ENCODE measurements at regions not wholly inside any gene's neighbourhood (a gene's known extent, or its start where the extent isn't known, plus 50 kb on each side); places are given as distances from the start of the nearest gene placed in this dataset.
"Not testable (repeated sequence)": the region's sequence is repeated elsewhere in the genome, so short reads cannot be mapped to it uniquely, and the experiment has no call there.

DNA sequence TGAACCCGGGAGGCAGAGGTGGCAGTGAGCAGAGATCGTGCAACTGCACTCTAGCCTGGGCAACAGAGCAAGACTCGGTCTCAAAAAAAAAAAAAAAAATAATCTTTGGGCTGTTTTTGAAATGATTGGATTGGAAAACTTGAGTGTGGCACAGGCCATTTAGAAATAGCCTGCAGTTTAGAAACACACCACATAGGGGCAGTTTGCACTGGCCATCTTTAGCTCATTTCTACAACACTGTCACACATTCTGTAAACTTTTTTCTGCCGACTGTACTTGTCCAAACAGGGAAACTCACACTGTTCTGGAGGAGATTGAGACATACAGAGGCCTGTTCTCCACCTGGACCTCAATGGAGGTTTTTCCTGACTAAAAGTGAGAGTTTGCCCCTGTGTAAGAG is 546.3 kb downstream of the RPIA start:
- H3K27me3 ChIP-seq (ENCODE audit: control insufficient read depth, insufficient read depth, low read length); H3K4me3 ChIP-seq (ENCODE audit: low read length); H3K27ac ChIP-seq (ENCODE audit: low read depth, low read length); H3K9ac ChIP-seq (ENCODE audit: low read length); H3K36me3 ChIP-seq (ENCODE audit: control insufficient read depth, insufficient read depth, low read length); H3K4me1 ChIP-seq (ENCODE audit: control insufficient read depth, insufficient read depth, low read length): not testable (repeated sequence)

GRCh38 chr2:89243114-89243700 is 551.7 kb downstream of the RPIA start:
- H3K27ac ChIP-seq (ENCODE audit: low read depth, low read length); H3K36me3 ChIP-seq (ENCODE audit: control insufficient read depth, insufficient read depth, low read length); H3K4me3 ChIP-seq (ENCODE audit: low read length); H3K4me1 ChIP-seq (ENCODE audit: control insufficient read depth, insufficient read depth, low read length); H3K9ac ChIP-seq (ENCODE audit: low read length); H3K27me3 ChIP-seq (ENCODE audit: control insufficient read depth, insufficient read depth, low read length): not testable (repeated sequence)

DNA sequence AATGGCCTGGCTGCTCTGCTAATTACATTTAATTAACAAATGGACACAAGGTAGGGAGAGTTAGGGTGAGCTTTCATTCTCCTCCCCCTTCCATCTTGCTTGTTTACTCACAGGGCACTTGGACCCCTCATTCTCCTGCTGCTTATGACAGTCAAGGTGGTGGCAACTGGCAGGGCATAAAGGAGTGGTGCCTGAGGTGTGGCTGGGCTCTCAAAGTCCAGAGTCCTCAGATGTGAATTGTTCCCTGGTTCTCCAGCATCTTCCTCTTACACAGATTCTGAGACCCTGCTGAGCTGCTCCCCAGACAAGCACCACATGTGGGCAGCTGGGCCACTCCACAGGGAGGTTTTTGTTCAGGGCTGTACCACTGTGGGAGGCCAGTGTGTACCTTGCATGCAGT is 552.9 kb downstream of the RPIA start:
- H3K9ac ChIP-seq (ENCODE audit: low read length); H3K36me3 ChIP-seq (ENCODE audit: control insufficient read depth, insufficient read depth, low read length); H3K4me1 ChIP-seq (ENCODE audit: control insufficient read depth, insufficient read depth, low read length); H3K27ac ChIP-seq (ENCODE audit: low read depth, low read length); H3K27me3 ChIP-seq (ENCODE audit: control insufficient read depth, insufficient read depth, low read length); H3K4me3 ChIP-seq (ENCODE audit: low read length): not testable (repeated sequence)

DNA sequence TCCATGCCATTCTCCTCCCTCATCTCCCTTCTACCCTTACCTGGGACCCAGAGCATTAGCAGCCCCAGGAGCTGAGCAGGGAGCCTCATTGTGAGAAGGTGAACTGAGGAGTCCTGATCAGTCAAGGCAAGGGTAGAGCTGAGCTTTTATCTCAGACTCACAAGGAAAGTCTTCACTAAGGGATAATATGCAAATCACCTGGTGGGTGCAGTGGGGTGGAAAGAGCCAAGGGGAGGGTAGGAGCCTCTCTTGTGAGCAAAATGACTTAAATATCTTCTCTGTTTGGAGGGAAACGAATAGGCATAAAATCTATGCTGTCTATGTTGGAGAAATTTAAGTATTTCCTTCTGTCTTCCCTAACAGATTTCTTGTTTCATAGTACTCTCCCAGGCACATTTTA is 554.0 kb downstream of the RPIA start:
- H3K9ac ChIP-seq (ENCODE audit: low read length); H3K27me3 ChIP-seq (ENCODE audit: control insufficient read depth, insufficient read depth, low read length); H3K4me3 ChIP-seq (ENCODE audit: low read length); H3K4me1 ChIP-seq (ENCODE audit: control insufficient read depth, insufficient read depth, low read length); H3K36me3 ChIP-seq (ENCODE audit: control insufficient read depth, insufficient read depth, low read length); H3K27ac ChIP-seq (ENCODE audit: low read depth, low read length): not testable (repeated sequence)

DNA sequence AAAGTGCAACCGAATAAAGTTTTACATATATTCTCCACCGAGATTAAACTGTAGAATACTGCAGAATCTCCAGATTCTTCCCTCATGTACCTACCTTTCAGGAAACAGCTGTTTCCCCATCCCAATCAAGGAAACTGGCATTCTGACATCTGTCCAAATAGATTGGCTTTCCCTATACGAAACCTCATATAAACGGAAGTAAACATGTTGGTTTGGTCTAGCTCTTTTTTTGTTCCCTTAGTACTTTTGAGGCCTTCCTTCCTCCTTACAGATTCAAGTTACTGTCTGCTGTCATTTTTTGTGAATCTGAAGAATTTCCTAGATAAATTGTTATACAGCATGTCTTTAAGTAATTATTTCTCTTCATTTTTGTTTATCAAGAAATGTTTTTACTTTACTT is 554.6 kb downstream of the RPIA start:
- H3K4me3 ChIP-seq (ENCODE audit: low read length); H3K27me3 ChIP-seq (ENCODE audit: control insufficient read depth, insufficient read depth, low read length); H3K36me3 ChIP-seq (ENCODE audit: control insufficient read depth, insufficient read depth, low read length); H3K4me1 ChIP-seq (ENCODE audit: control insufficient read depth, insufficient read depth, low read length); H3K27ac ChIP-seq (ENCODE audit: low read depth, low read length); H3K9ac ChIP-seq (ENCODE audit: low read length): not testable (repeated sequence)

DNA sequence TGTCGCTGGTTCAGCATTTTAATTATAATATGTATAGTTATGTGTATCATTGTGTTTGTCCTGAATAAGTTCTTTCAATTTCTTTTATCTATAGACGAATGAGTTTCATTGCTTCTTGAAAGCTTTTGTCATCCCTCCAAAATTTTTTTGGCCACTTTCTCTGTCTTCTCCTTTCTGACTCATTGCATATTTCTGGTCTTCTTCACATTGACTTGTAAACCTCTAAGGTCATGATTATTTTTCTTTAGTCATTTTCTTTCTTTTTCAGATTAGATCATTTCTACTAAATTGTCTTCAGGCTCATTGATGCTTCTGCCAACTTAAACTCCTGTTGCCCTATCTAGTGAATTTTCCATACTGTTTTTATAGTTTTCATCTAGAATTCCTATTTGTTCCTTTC is 555.1 kb downstream of the RPIA start:
- H3K36me3 ChIP-seq (ENCODE audit: control insufficient read depth, insufficient read depth, low read length); H3K4me1 ChIP-seq (ENCODE audit: control insufficient read depth, insufficient read depth, low read length); H3K27me3 ChIP-seq (ENCODE audit: control insufficient read depth, insufficient read depth, low read length); H3K9ac ChIP-seq (ENCODE audit: low read length); H3K27ac ChIP-seq (ENCODE audit: low read depth, low read length); H3K4me3 ChIP-seq (ENCODE audit: low read length): not testable (repeated sequence)

DNA sequence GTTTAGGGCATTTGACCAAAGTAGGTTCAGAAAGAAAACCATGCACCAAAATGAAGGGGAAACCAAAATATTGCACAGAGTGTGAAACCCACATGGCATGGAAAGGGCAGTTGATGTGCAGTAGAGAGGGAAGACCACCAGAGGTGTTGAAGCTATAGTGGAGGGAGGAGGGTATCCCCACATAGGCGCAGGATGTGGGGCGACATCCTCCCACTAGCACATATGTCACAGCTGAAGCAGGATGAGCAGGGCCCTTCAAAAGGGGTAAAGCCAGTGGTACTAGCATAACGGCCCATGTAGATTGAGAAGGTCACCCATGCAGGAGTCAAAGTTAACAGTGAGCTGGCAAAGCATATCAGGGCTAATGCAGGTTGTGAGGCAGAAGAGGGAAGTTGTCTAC is 563.5 kb downstream of the RPIA start:
- H3K36me3 ChIP-seq (ENCODE audit: control insufficient read depth, insufficient read depth, low read length); H3K4me1 ChIP-seq (ENCODE audit: control insufficient read depth, insufficient read depth, low read length); H3K4me3 ChIP-seq (ENCODE audit: low read length); H3K27ac ChIP-seq (ENCODE audit: low read depth, low read length); H3K9ac ChIP-seq (ENCODE audit: low read length); H3K27me3 ChIP-seq (ENCODE audit: control insufficient read depth, insufficient read depth, low read length): not testable (repeated sequence)

- H3K27me3 ChIP-seq (ENCODE audit: control insufficient read depth, insufficient read depth, low read length); H3K4me3 ChIP-seq (ENCODE audit: low read length); H3K9ac ChIP-seq (ENCODE audit: low read length); H3K27ac ChIP-seq (ENCODE audit: low read depth, low read length); H3K36me3 ChIP-seq (ENCODE audit: control insufficient read depth, insufficient read depth, low read length); H3K4me1 ChIP-seq (ENCODE audit: control insufficient read depth, insufficient read depth, low read length): not testable (repeated sequence)
Observed at GRCh38 chr2:89273443-89273842, 582.0 kb downstream of the RPIA start.

- H3K36me3 ChIP-seq (ENCODE audit: control insufficient read depth, insufficient read depth, low read length); H3K27ac ChIP-seq (ENCODE audit: low read depth, low read length); H3K4me3 ChIP-seq (ENCODE audit: low read length); H3K4me1 ChIP-seq (ENCODE audit: control insufficient read depth, insufficient read depth, low read length); H3K27me3 ChIP-seq (ENCODE audit: control insufficient read depth, insufficient read depth, low read length); H3K9ac ChIP-seq (ENCODE audit: low read length): not testable (repeated sequence)
Observed at GRCh38 chr2:89280536-89280935, 589.1 kb downstream of the RPIA start.

GRCh38 chr2:89286448-89287080 is 595.1 kb downstream of the RPIA start:
- H3K9ac ChIP-seq (ENCODE audit: low read length); H3K36me3 ChIP-seq (ENCODE audit: control insufficient read depth, insufficient read depth, low read length); H3K4me3 ChIP-seq (ENCODE audit: low read length); H3K27me3 ChIP-seq (ENCODE audit: control insufficient read depth, insufficient read depth, low read length); H3K4me1 ChIP-seq (ENCODE audit: control insufficient read depth, insufficient read depth, low read length); H3K27ac ChIP-seq (ENCODE audit: low read depth, low read length): not testable (repeated sequence)

- not testable (repeated sequence) for H3K36me3 ChIP-seq (ENCODE audit: control insufficient read depth, insufficient read depth, low read length); H3K9ac ChIP-seq (ENCODE audit: low read length); H3K4me3 ChIP-seq (ENCODE audit: low read length); H3K27me3 ChIP-seq (ENCODE audit: control insufficient read depth, insufficient read depth, low read length); H3K27ac ChIP-seq (ENCODE audit: low read depth, low read length); H3K4me1 ChIP-seq (ENCODE audit: control insufficient read depth, insufficient read depth, low read length)
Observed at GRCh38 chr2:89287084-89287483, 595.6 kb downstream of the RPIA start.

DNA sequence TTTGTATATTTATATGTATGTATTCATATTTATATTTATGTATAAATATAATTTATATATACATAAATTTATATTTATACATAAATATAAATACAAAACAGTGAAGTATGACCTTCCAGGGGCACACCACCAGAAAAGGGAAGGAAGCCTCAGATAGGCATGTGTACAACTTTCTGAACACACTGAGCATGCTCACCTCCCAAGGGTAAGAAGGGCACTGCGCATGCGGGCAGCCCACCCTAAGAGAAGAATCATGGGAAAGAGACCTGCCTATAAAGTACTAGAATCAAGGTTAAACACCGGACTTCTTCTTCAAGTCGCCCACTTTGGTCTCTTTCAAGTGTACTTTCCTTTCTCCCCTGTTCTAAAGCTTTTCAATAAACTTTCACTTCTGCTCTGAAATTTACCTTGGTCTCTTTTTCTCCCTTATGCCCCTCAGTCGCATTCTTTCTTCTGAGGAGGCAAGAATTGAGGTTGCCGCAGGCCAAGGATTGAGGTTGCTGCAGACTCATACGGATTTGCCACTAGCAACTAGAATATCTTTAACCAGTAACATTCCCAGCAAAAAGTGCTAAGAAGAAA is 600.3 kb downstream of the RPIA start:
- H3K4me3 ChIP-seq (ENCODE audit: low read length); H3K27me3 ChIP-seq (ENCODE audit: control insufficient read depth, insufficient read depth, low read length); H3K4me1 ChIP-seq (ENCODE audit: control insufficient read depth, insufficient read depth, low read length); H3K27ac ChIP-seq (ENCODE audit: low read depth, low read length); H3K9ac ChIP-seq (ENCODE audit: low read length); H3K36me3 ChIP-seq (ENCODE audit: control insufficient read depth, insufficient read depth, low read length): not testable (repeated sequence)

GRCh38 chr2:89293399-89293798 is 601.9 kb downstream of the RPIA start:
- not testable (repeated sequence) for H3K36me3 ChIP-seq (ENCODE audit: control insufficient read depth, insufficient read depth, low read length)

More at GRCh38 chr2:89293399-89293798, 601.9 kb downstream of the RPIA start:
- H3K9ac ChIP-seq (ENCODE audit: low read length); H3K27me3 ChIP-seq (ENCODE audit: control insufficient read depth, insufficient read depth, low read length); H3K4me3 ChIP-seq (ENCODE audit: low read length); H3K27ac ChIP-seq (ENCODE audit: low read depth, low read length); H3K4me1 ChIP-seq (ENCODE audit: control insufficient read depth, insufficient read depth, low read length): not testable (repeated sequence)
